NCI-H2107 treated with DMSO at 0.1 percent for 48 hours (cell line): ENCODE measurements at regions not wholly inside any gene's neighbourhood (a gene's known extent, or its start where the extent isn't known, plus 50 kb on each side); places are given as distances from the start of the nearest gene placed in this dataset.

ENCODE experiments used
- DNase-seq: peaks from one replicate; lab custom pipeline; 2025; ENCODE audit not compliant: unreplicated experiment; lab: John Stamatoyannopoulos, UW

DNA sequence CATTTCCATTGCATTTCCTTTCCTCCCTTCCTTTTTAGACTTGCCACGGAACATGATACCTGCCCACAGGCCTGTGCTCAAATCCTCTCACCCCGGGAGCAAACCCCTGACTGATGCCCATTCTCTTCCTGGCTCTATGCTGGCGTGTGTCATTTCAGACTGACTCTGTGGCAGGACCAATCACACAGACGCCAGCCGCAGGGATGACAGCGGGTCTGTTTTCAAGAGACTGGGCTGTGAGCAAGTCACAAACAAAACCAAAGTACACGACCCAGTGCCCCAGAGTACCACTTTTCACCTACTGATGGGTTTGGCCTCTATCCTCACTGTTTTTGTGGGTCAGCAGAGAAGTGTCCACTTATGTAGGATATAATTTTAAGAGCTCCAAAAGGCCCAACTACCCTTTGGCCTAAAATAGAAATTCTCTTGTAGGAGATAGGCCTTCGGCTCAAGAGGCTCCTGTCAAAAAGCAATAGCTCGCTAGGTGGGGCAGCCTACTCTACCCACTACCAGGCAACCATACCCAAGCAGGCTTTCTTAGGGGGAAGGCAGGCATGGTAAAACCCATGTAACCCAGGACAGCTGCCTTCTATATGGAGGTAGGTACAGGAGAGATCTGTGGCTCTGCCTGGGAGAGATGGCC is 215.7 kb downstream of the CDC5L start:
- no peak for DNase-seq

DNA sequence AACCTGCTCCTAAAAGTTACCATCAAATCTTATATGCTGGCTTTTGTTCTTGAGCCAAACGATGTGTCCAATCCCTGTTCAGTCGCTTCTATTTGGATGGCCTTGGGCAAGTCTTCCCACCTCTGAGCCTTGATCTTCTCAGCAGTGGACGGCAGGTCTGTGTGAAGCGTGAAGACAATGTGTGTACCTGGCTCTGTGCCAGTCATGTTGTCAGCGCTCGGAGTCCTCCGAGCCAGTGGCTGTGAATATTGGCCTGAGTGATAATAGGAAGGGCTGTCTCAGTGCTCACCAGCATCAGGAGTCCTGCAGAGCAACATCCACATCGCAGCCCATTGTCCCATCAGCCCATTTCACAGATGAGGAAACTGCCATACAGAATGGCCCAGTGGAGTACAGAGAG is 219.0 kb downstream of the CDC5L start:
- no peak for DNase-seq

DNA sequence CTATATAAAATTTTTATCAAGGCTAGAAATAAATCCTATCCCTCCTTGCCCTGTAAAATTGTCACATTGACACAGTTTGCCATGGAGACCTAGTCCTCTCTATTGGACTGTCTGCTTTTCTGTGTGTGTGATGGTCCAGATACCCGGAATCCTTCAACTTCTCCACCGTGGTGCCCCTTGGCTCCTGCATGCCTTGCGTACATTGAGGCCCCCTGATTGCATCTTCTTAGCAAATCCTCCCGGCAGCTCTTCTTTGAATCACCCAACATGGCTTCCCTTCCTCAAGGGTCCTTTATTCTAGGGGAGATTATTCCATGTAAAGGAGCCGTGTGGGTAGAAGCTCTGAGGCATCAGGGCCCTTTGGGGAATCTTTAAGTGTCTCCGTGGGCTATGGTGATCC is 219.5 kb downstream of the CDC5L start:
- no peak for DNase-seq

DNA sequence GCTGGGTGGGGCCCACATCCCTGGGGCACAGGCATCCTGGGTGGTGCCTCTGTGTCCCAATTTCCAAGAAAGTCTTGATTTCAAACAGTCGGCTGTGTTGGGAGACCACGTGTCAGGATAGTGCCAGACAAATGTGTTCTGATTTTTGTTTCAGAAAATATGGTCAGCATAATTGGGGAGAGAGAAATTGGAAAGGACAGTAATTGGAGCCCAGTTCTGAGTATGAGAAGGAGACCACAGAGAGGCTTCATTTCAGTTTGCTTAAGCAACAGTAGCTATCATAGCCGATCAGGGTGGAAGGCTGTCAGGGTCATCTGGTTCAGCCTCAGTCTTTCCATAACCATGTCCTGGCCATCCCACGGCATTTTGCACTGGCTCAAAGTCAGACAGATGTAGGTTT is 220.7 kb downstream of the CDC5L start:
- DNase-seq, result no peak

DNA sequence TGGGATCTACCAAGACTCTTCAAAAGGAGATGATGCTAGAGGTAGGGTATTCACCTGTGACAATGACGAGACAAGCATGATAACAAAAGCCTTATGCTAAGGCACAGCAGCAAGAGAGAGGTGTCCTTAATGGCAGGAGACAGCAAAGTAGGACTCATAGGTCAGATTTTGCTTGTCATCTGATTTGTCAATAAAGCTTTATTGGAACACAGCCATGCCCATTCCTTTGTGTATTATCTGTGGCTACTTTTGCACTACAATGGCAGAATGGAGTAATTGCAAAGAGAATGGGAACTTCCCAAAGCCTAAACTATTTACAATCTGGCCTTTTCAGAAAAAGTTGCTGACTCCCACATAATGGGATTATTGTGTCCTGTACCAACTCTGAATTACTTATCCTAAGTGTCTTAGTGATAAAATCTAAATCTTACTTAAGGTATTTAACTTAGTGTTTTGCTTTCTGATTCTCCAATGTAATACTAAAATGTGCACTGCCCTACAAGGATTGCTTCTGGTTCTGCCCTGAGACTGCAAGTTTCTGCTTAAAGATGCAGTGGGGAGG is 221.6 kb downstream of the CDC5L start:
- DNase-seq, result no peak

DNA sequence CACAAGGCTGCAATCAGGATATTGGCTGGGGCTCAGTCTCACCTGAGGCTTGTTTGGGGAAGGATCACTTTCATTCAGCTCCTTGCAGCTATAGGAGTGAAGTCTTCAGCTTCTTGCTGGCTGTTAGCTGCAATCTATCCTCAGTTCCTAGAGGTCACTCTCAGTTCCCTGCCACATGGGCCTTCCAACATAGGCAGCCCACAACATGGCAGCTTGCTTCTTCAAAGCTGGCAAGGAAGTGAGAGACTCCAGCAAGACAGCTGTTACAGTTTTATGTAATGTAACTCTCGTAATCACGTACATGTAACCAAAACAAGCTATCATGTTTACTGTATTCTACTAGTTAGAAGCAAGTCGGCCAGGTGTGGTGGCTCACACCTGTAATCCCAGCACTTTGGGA is 226.9 kb downstream of the CDC5L start:
- no peak for DNase-seq

DNA sequence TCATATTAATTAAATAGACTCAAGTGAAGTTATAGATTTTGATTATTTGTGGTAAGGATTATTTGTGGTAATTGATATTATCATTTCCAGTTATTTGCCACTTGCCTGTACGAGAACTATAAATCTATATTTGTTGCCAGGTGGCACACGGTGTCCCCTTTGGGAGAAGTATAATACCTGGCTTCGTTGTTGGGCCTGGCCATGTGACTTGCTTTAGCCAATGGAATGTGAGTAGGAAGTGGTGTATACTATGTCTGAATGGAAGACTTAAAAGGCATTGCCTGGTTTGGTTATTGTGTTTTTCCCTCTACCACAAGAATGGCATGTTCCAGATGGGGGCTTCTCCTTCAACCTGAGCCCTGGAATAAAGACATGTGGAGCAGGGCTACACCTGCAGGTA is 228.1 kb downstream of the CDC5L start:
- DNase-seq, result no peak

DNA sequence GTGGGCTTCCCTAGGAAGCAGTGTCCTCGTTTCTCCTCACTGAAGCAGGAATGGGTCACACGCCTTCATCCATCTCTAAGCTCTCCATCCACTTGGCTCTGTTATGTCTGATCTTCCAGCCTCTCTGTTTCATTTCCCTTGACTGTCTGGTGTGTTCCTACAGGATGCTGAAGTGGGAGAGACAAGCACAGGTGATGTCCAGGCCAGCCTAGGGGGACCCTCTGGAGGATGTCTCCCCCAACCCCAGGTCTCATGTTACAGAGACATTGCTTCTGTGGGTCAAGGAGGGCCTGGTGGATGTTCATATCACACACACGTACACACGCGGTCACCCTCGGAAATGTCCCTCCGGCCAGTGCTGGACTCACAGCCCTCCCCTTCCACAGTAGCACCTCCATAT is 229.9 kb downstream of the CDC5L start:
- no peak for DNase-seq

DNA sequence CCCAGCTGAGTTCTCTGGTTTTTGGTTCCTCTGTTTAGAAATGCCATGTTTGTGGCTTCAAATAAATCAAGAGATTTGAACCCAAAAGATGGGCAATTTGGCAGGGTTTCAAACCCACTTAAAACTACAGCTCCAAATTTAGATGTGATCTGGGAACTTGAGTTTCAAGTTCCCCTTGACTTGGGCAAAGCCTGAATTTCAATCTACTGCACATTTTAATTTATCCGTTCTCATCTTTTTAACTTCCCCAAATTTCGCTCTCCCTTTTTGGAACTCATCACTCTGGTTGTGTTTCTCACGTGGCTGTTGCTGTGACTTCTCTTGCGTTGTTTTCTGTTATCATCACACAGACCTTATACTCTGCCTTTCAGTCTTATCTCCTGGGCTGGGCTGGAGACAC is 230.9 kb downstream of the CDC5L start:
- no peak for DNase-seq

DNA sequence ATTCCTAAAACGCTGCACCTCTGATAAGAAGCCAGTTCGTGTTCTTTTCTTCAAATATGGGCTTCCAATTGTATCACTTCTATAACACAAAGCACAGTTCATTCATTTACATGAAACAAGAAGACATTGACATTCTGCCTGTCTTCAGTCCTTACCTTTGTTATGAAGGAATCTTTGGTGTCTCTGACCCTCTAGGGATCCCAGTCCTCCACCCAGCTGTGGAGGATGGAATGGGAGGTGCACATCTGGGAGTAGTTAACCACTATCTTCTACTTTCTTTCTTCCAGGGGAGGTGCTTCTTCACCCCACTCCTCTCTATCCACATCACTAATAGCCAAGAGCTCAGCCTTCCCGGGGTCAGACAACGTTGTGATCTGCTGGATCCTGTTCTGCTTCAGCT is 233.4 kb downstream of the CDC5L start:
- DNase-seq, result no peak

DNA sequence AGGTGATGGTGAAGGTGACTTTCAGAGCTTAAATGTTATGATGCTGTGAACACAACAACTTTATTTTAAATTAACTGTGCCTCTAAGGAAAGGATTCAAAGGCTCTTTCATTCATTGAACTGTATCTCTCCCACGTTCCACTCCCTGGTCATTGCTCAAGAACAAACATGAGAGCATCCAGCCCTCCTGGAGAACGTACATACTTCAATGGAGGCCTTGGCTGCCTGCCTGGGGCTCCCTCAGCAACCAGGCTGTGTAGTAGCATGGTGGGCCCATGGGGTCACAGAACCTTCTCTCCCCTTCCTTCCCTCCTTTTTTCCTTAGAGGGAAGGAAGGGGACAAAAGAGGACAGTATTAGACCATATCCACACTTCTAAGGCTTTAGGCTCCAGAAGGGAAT is 234.3 kb downstream of the CDC5L start:
- no peak for DNase-seq

DNA sequence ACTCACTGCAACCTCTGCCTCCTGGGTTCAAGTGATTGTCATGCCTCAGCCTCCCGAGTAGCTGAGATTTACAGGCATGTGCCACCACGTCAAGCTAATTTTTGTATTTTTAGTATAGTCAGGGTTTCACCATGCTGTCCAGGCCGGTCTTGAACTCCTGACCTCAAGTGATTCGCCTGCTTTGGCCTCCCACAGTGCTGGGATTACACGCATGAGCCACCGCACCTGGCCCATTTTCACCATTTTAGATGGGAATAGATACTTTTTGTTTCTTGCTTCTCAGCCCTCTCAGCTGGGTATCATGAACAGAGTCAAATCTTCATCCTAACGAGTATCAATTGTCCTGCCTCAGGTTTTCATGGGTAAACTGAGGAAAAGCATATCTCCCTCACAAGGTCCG is 235.0 kb downstream of the CDC5L start:
- DNase-seq, result no peak

DNA sequence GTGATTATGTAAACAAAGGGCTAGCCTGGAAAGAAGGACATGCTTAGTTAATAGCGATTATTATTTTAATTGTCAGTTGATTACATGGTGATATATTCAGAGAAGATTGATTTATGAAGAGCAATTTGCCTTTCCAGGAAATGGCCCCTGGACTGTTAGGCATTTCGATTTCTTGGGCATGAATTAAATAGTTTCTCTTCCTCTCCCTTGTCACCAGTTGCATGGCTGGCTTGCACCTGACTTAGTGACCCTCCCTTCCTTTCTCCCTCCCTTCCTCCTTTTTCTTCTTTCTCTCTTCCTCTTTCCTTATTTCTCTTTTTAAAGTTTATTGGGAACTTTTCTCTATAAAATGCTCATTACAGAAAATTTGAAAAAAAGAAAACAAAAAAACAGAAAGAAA is 235.4 kb downstream of the CDC5L start:
- no peak for DNase-seq

DNA sequence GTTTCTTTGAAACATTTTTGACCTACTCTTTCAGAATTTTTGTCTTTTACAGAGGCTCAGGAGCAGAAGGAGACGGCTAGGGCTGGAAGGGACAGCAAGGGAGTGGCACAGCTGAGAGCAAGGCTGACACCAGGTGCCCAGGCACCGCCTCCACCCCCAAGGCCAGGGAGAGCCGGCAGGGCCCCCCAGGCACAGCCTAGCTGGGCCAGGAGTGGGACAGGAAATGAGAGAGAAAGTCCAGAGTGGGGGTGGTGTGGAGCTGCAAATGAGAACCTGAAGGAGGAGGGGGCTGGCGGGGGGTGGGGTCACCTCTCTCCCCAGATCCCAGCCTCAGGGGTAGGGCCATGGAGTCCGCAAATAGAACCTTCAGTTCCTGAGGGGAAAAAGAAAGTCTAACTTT is 236.7 kb downstream of the CDC5L start:
- no peak for DNase-seq

DNA sequence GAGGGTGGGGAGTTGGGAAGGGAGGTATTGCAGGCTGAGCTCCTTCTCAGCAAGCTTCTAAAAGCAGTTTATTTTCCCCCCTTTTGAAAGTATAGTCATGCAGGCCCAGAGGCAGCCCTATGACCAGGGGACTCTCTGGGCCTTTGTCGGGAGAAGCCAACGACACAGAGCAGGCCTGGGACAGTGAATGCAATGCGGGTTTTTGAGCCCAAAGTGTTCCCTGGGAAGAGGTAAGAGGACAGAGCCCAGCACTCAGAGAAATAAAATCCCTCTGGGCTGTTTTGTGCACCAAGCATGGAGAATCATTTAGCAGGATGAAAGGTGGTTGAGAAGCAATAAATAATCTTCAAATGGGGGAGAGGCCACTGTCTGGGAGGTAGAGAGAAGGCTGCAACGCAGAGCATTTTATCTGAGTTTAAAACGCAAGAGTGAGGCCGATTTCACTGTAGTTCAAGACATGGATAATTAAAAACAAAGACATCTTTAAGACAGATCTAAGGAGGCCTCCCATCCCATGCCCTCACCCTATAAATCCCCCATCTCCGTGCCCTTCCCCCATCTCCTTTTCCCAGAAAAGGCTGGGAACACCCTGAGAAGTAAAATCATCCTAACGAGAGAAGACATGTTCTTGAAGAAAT is 237.5 kb downstream of the CDC5L start:
- no peak for DNase-seq

DNA sequence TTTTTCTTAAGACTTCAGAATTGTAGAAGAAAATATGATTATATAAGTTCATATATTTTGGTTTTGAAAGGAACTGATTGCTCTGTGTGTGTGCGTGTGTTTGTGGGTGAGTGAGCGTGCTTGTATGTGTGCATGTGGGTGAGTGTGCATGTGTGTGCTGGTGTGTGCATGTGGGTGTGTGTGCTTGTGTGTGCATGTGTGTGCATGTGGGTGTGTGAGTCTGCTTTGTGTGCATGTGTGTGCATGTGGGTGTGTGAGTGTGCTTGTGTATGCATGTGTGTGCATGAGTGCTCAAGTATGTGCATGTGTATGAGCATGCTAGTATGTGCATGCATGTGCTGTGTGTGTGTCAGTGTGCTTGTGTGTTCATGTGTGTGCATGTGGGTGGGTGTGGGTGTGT is 238.5 kb downstream of the CDC5L start:
- no peak for DNase-seq

DNA sequence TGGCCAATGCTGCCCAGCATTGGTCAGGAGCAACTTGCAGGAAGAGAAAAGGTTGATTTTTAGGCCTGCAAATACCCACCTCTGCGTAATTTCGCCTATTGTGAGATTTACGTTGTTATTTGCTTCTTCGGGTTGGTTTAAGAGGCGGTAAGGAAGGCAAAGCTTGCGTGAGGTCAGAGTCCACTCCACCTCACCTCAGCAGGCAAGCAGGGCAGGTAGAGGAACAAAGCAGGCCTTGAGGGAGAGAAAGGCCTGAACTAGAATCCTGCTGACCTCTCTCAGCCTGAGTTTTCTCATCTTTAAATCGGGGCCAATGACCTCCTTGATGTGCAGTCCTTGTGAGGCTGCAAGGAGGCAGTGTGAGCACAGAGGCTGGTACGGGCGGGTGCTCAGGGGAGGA is 239.1 kb downstream of the CDC5L start:
- no peak for DNase-seq

DNA sequence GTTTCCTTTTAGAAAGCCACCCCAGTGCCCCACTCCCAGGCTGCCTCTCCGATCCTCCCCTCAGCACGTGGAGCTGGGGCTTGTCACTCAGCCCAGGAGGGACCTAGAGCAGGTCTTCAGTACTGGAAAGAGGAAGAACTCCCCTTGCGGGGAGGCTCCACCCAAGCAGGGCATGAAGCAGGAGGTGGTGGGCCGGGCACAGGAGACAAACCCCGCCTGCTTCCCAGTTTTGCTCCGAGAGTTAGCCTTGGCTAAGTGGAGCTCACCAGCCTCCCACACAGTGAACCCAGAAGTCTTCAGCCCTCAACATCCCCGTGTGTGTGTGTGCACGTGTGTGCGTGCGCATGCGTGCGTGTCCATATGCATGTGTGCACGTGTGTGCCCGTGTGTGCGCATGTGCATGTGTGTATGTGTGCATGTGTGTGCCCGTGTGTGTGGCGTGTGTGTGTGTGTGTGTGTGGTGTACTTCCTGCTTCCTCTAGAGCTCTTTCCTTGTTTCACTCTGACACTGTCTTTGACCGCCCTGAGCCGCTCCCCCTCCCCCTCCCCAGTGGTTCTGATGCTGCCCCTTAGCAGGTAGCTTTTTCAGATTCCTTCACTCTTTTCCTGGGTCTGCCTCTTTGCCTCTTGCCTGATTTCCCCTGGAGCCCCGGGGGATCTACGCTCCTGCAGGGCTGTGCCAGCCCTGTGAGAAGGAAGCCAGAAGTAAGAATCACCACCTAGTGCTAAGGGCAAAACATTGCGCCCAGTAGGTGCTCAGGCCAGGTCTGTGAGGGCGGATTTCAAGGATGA is 239.8 kb downstream of the CDC5L start:
- DNase-seq, result no peak

DNA sequence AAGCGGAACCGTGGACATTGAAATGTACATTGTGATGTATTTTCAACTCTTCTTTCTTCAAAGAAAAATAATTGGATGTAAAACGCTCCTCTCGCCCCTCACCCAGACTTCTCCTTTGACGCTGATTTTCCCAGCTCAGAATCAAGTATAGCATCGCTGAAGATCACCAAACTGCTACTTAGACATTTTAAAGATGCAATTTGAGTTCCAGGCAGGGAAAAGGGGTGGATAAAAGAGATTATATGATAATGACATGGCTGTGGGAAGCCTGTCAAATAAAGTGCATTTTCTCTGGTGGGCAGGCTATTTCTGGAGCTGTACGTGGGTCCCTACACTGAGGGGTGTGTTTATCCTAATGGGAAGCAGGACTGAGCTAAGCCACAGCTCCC is 240.4 kb downstream of the CDC5L start:
- DNase-seq, result no peak

DNA sequence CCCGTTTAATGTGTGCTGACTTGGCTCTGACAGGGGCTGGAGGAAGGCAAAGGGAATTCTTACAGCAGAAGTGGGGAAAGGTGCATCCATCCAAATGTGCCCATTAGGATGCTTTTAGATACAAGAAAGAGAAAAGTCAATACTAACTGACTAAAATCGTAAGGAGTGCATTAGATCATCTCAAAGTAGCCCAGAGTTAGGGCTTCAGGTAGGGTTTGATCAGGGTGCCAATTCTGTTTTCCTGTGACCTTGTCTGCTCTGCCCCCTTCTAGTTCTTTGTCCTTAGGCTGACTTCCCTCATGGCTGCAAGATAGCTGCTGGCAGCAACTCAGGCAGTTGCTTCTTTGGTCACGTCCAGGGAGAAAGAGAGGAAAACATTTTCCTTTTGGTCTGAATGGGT is 240.8 kb downstream of the CDC5L start:
- no peak for DNase-seq

DNA sequence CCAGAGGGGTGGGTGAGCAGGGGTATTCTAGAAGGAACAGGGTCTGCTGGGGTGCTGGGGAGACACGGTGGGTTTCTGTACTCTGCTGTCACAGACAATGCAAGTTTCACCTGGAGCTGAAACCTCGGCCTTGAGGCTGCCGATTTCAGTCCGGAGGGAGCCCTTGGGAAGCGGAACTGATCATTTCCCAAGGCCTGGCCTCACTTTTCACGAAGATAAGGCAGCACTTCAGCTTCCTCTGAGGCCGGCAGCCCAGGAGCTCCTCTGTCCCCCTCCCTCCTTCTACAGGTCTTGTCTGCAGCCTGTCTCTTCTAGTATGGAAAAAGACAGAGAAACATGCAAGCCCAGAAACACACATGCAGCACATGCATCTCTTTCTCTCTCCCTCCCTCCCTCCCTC is 242.1 kb downstream of the CDC5L start:
- no peak for DNase-seq
